NCI-H82 treated with DMSO at 0.1 percent for 48 hours (cell line): ENCODE measurements at regions not wholly inside any gene's neighbourhood (a gene's known extent, or its start where the extent isn't known, plus 50 kb on each side); places are given as distances from the start of the nearest gene placed in this dataset.

Source experiments
- DNase-seq: peaks from one replicate; lab custom pipeline; 2025; ENCODE audit not compliant: unreplicated experiment; lab: John Stamatoyannopoulos, UW

- no peak for DNase-seq
Measured at GRCh38 chr10:85527616-85528317, 838.8 kb downstream of the GRID1 start.

- DNase-seq, result no peak
Measured at GRCh38 chr10:85528318-85528652, 838.3 kb downstream of the GRID1 start.

- DNase-seq, result no peak
Measured at GRCh38 chr10:85531706-85532105, 834.9 kb downstream of the GRID1 start.

GRCh38 chr10:85532773-85533172 is 833.8 kb downstream of the GRID1 start:
- DNase-seq, result peak; percentile 36

- DNase-seq, result no peak
Measured at GRCh38 chr10:85535926-85536325, 830.7 kb downstream of the GRID1 start.

- no peak for DNase-seq
Measured at GRCh38 chr10:85537561-85537960, 829.0 kb downstream of the GRID1 start.

GRCh38 chr10:85538601-85539000 is 828.0 kb downstream of the GRID1 start:
- no peak for DNase-seq

GRCh38 chr10:85542152-85542551 is 824.4 kb downstream of the GRID1 start:
- DNase-seq, result no peak

- DNase-seq, result no peak
Measured at GRCh38 chr10:85542936-85543730, 823.5 kb downstream of the GRID1 start.

GRCh38 chr10:85544956-85545355 is 821.6 kb downstream of the GRID1 start:
- no peak for DNase-seq

GRCh38 chr10:85545874-85546273 is 820.7 kb downstream of the GRID1 start:
- DNase-seq, result no peak

- no peak for DNase-seq
Measured at GRCh38 chr10:85547460-85548023, 819.1 kb downstream of the GRID1 start.

GRCh38 chr10:85548034-85548433 is 818.6 kb downstream of the GRID1 start:
- DNase-seq, result no peak
